K562 (cell line): ENCODE measurements at regions not wholly inside any gene's neighbourhood (a gene's known extent, or its start where the extent isn't known, plus 50 kb on each side); places are given as distances from the start of the nearest gene placed in this dataset.

Source experiments
- ATAC-seq: fragments of 200-7000 bp; cut with Tn5 transposase; 3 replicates; pipeline ENCODE4 v1.9.1; 2020; ENCODE audit warnings: moderate library complexity
- BruUV-seq: library from RNA; stranded (reverse); fragments of 400-500 nt; replicated peaks from 2 replicates; lab custom pipeline; 2021; lab: Mats Ljungman, UMichigan
- CTCF ChIA-PET: fragments of 300-600 bp; formaldehyde crosslinking; extraction: SDS; loops from one replicate; lab custom pipeline; 2021; ENCODE audit warnings: low intra/inter-chr PET ratio; lab: Yijun Ruan, JAX
- POLR2A ChIA-PET: fragments of 300-600, 350-650 bp; sonication (Branson Sonifier 250); formaldehyde crosslinking; extraction: SDS; loops from one replicate; lab custom pipeline; 2021; ENCODE audit warnings: antibody characterized with exemption, inconsistent platforms; lab: Yijun Ruan, JAX
- DNase-seq, 4 experiments: peaks; one replicate each; pipeline versions ENCODE4 v3.0.0 to v3.0.0-alpha.2; 2011 to 2018; ENCODE audit warnings: low spot score in 3 of 4, mixed read lengths in 3 of 4; ENCODE audit errors: extremely low read depth in 1 of 4
- FAIRE-seq: peaks from 2 replicates; lab custom pipeline; 2011; peaks lifted over from hg19 to GRCh38; lab: Jason Lieb, UNC
- H2AFZ ChIP-seq: 2 replicates; pipeline ENCODE4 v1.6.0; 2011; ENCODE audit warnings: low read depth, low read length, control low read depth, inconsistent platforms
- H3K27ac ChIP-seq: fragments of 200-600 bp; 3 replicates; pipeline ENCODE4 v1.8.0; 2011; ENCODE audit warnings: low read depth, mild to moderate bottlenecking, control low read depth, inconsistent platforms, low read length, moderate library complexity, mixed read lengths; ENCODE audit errors: extremely low read depth
- H3K27me3 ChIP-seq, 2 experiments: fragments of 300-600 bp in 1 of 2; 2 replicates in 1 of 2; 3 replicates in 1 of 2; pipeline versions ENCODE4 v1.6.0 to v1.8.0; 2011; ENCODE audit warnings: inconsistent platforms in 2 of 2, low read length in 2 of 2, mild to moderate bottlenecking in 1 of 2, mixed read lengths in 1 of 2, moderate library complexity in 1 of 2; ENCODE audit not compliant: control insufficient read depth in 2 of 2, insufficient read depth in 2 of 2
- H3K36me3 ChIP-seq: fragments of 300-600 bp; 3 replicates; pipeline ENCODE4 v1.8.0; 2011; ENCODE audit warnings: mild to moderate bottlenecking, low read length, inconsistent platforms; ENCODE audit not compliant: control insufficient read depth, insufficient read depth
- H3K4me1 ChIP-seq, 2 experiments: fragments of 200-600 bp in 1 of 2; replicated peaks in 1 of 2; 2 replicates in 1 of 2; 3 replicates in 1 of 2; pipeline versions ENCODE4 v1.5.1 to v1.8.0; 2011; ENCODE audit warnings: inconsistent platforms in 2 of 2, low read length in 2 of 2, mild to moderate bottlenecking in 1 of 2, mixed read lengths in 1 of 2, moderate library complexity in 1 of 2; ENCODE audit not compliant: control insufficient read depth in 2 of 2, insufficient read depth in 2 of 2
- H3K4me2 ChIP-seq: 2 replicates; pipeline ENCODE4 v1.6.1; 2011; ENCODE audit warnings: low read length, control low read depth, inconsistent platforms, mixed read lengths; ENCODE audit not compliant: insufficient read depth
- H3K4me3 ChIP-seq: fragments of 200-600 bp; sonication (generic), shearing (Covaris generic); 2 replicates; pipeline ENCODE4 v1.5.1; 2016; ENCODE audit warnings: control low read depth, inconsistent platforms
- H3K79me2 ChIP-seq: fragments of 200-600 bp; 3 replicates; pipeline ENCODE4 v1.8.0; 2011; ENCODE audit warnings: low read length, inconsistent platforms; ENCODE audit not compliant: control insufficient read depth, insufficient read depth
- H3K9ac ChIP-seq, 2 experiments: 2 replicates each; pipeline versions ENCODE4 v1.6.0 to v1.6.1; 2011; ENCODE audit warnings: low read depth in 2 of 2, low read length in 2 of 2, control low read depth in 1 of 2, inconsistent platforms in 1 of 2, mild to moderate bottlenecking in 1 of 2, mixed read lengths in 1 of 2; ENCODE audit not compliant: insufficient read depth in 1 of 2
- H3K9me1 ChIP-seq: one replicate; pipeline ENCODE4 v1.6.0; 2011; ENCODE audit warnings: inconsistent platforms, mild to moderate bottlenecking, low read length, moderate library complexity; ENCODE audit not compliant: control insufficient read depth, insufficient read depth
- H3K9me3 ChIP-seq: replicated peaks from 2 replicates; pipeline ENCODE4 v1.5.1; 2011; ENCODE audit warnings: low read depth, low read length, inconsistent platforms; ENCODE audit not compliant: control insufficient read depth, insufficient read depth
- H4K20me1 ChIP-seq: replicated peaks from 2 replicates; pipeline ENCODE4 v1.6.1; 2011; ENCODE audit warnings: low read length, inconsistent platforms, mixed read lengths; ENCODE audit not compliant: control insufficient read depth, insufficient read depth
- ATF3 ChIP-seq, 2 experiments: fragments of 450-650 bp in 1 of 2; sonication (generic) in 1 of 2; formaldehyde crosslinking in 1 of 2; IDR thresholded peaks in 1 of 2; conservative IDR thresholded peaks in 1 of 2; 2 replicates each; pipeline versions ENCODE4 v1.6.1 to v1.8.1; 2016 to 2023; ENCODE audit warnings: mild to moderate bottlenecking in 2 of 2, moderate library complexity in 2 of 2, inconsistent platforms in 1 of 2, missing genetic modification reagents in 1 of 2
- ETS2 ChIP-seq: IDR thresholded peaks from 2 replicates; pipeline ENCODE4 v1.6.1; 2016; ENCODE audit warnings: borderline replicate concordance, missing genetic modification characterization, mild to moderate bottlenecking, moderate library complexity, missing compliant biosample characterization; ENCODE audit not compliant: poor library complexity, severe bottlenecking
- IRF9 ChIP-seq: fragments of 450-650 bp; IDR thresholded peaks from 2 replicates; pipeline ENCODE4 v1.6.1; 2016; ENCODE audit warnings: missing biosample characterization, missing genetic modification characterization
- MAX ChIP-seq: sonication (generic); formaldehyde crosslinking; IDR thresholded peaks from 2 replicates; pipeline ENCODE4 v1.9.0; 2022; ENCODE audit warnings: mild to moderate bottlenecking, missing genetic modification reagents
- MITF ChIP-seq: IDR thresholded peaks from 2 replicates; pipeline ENCODE4 v1.6.1; 2014; ENCODE audit warnings: antibody characterized with exemption
- NFYB ChIP-seq: IDR thresholded peaks from 2 replicates; pipeline ENCODE4 v1.6.1; 2011; ENCODE audit warnings: mild to moderate bottlenecking, moderate library complexity; ENCODE audit not compliant: insufficient read length; ENCODE audit errors: extremely low read depth
- TBP ChIP-seq: optimal IDR thresholded peaks from 2 replicates; pipeline ENCODE3; 2011; ENCODE audit warnings: low read depth, low read length, improper control_type of control experiment
- TCF7 ChIP-seq: sonication (generic); IDR thresholded peaks from 2 replicates; pipeline ENCODE4 v1.6.1; 2016; ENCODE audit warnings: antibody characterized with exemption, borderline replicate concordance
- TRIM24 ChIP-seq, 2 experiments: fragments of 450-650 bp; IDR thresholded peaks; 2 replicates each; pipeline ENCODE4 v1.6.1; 2016
- YBX1 ChIP-seq: fragments of 450-650 bp; IDR thresholded peaks from 2 replicates; pipeline ENCODE4 v1.7.1; 2016; ENCODE audit warnings: mild to moderate bottlenecking
- ZFP30 ChIP-seq: fragments of 250-450 bp; sonication (Bioruptor Pico); IDR thresholded peaks from 2 replicates; pipeline ENCODE4 v1.8.0; 2022; ENCODE audit warnings: moderate library complexity, mild to moderate bottlenecking, inconsistent platforms, borderline replicate concordance
- ZNF384 ChIP-seq: IDR thresholded peaks from 2 replicates; pipeline ENCODE4 v1.6.1; 2012; ENCODE audit warnings: low read depth, low read length, improper control_type of control experiment
- ZNF561 ChIP-seq: fragments of 450-650 bp; formaldehyde crosslinking; conservative IDR thresholded peaks from 2 replicates; pipeline ENCODE4 v1.4.0; 2020; ENCODE audit warnings: mild to moderate bottlenecking, moderate library complexity
- ZNF583 ChIP-seq: fragments of 250-450 bp; sonication (Bioruptor Pico); IDR thresholded peaks from 2 replicates; pipeline ENCODE4 v1.4.0; 2020
- ZNF586 ChIP-seq: fragments of 450-650 bp; formaldehyde crosslinking; conservative IDR thresholded peaks from 2 replicates; pipeline ENCODE4 v1.4.0; 2020; ENCODE audit warnings: mild to moderate bottlenecking, moderate library complexity
- WGBS: fragments of 100-300 bp; shearing (Covaris generic); methylation state at CpG from one replicate; pipeline ENCODE4 v1.1.6; 2016; ENCODE audit warnings: low coverage, mixed read lengths; ENCODE audit not compliant: insufficient coverage; ENCODE audit errors: missing lambda C conversion rate; 5-methylcytosine and 5-hydroxymethylcytosine counted together
- in situ Hi-C: fragments of 300-500 bp; cut with MboI; formaldehyde crosslinking; loops from 4 replicates; pipeline ENCODE4 v1.15.0; 2018; ENCODE audit warnings: inconsistent platforms, mixed read lengths
- intact Hi-C: fragments of 100-400 bp; cut with micrococcal nuclease; formaldehyde crosslinking; loops from 2 replicates; pipeline ENCODE4 v1.14.2; 2022

GRCh38 chr1:29805122-29805895 is 569.0 kb downstream of the PTPRU start:
- H3K4me2 ChIP-seq = no peak overlapping the region
- TF ChIP-seq MITF = no peak
- TF ChIP-seq TRIM24 (IDR thresholded peaks at IDR 0.05) = no peak
- TF ChIP-seq YBX1 = no peak
- TF ChIP-seq ZNF561 (CRISPR knock-in tag) = no peak
- TF ChIP-seq NFYB = no peak
- no peak for TF ChIP-seq ATF3 (IDR thresholded peaks at IDR 0.05)
- TF ChIP-seq ATF3 (CRISPR knock-in tag; conservative IDR thresholded peaks at IDR 0.05) = no peak
- TF ChIP-seq ETS2 (tag) = no peak
- no peak for TF ChIP-seq ZFP30
- TF ChIP-seq IRF9 = no peak
- no peak for TF ChIP-seq ZNF586 (CRISPR knock-in tag)
- no peak for TF ChIP-seq TCF7
- TF ChIP-seq ZNF384 = no peak
- no peak for TF ChIP-seq TBP
- no peak for TF ChIP-seq MAX
- no peak for TF ChIP-seq ZNF583
- WGBS = 0% methylated on average over 11 of the region's 11 CpGs
- no peaks in the 10 kb centered on the region for H3K36me3 ChIP-seq
- peaks cover 3% of the 10 kb centered on the region in 2 experiments; a peak in 3 of 5 replicates for H3K4me1 ChIP-seq
- DNase-seq (no peak), FAIRE-seq (no peak), ATAC-seq (no peak)
- peaks cover 0 to 44% of the 10 kb centered on the region in 2 experiments; a peak in 3 of 5 replicates for H3K27me3 ChIP-seq
- intact Hi-C loops = no loop called here
- H4K20me1 ChIP-seq = no peaks in the 10 kb centered on the region
- in situ Hi-C loops = loop anchor here (25.0 kb wide), 1 partner anchor 1368 kb away; no protein-coding TSS in a partner anchor
- H3K27ac ChIP-seq = no peak overlapping the region
- POLR2A ChIA-PET = interaction anchor here (0.6 to 0.9 kb wide), 3 partner anchors 22 to 23 kb away, joined by 3 read pairs; no protein-coding TSS in a partner anchor
- CTCF ChIA-PET = no interaction called here
- no peaks in the 10 kb centered on the region for H3K79me2 ChIP-seq
- H3K9ac ChIP-seq = no peak overlapping the region
- H3K9me3 ChIP-seq = no peaks in the 10 kb centered on the region
- H3K9me1 ChIP-seq = no peaks in the 10 kb centered on the region
- no peak overlapping the region for H2AFZ ChIP-seq
- H3K4me3 ChIP-seq = no peak overlapping the region
- no TSS peak for BruUV-seq
